ENCODE measurements at regions not wholly inside any gene's neighbourhood (a gene's known extent, or its start where the extent isn't known, plus 50 kb on each side); places are given as distances from the start of the nearest gene placed in this dataset.

GRCh38 chr6:167647306-167647705, 179.4 kb upstream of the AFDN start:
- no peaks in the 10 kb centered on the region for H3K36me3 ChIP-seq
- intact Hi-C loops (cut with DNase I; ENCODE audit: low total_unique reads): no loop called here
- H3K9me3 ChIP-seq: no peaks in the 10 kb centered on the region
- no peaks in the 10 kb centered on the region for H3K27me3 ChIP-seq
- TF ChIP-seq POLR2A (IDR thresholded peaks at IDR 0.05) (no peak), CTCF (IDR thresholded peaks at IDR 0.05) (no peak), POLR2AphosphoS5 (IDR thresholded peaks at IDR 0.05) (no peak)
- no peak overlapping the region for H3K4me3 ChIP-seq
- no peak overlapping the region for H3K27ac ChIP-seq
- H3K4me1 ChIP-seq: no peaks in the 10 kb centered on the region
- no peak for DNase-seq (ENCODE audit: low spot score in 2 of 2)

DNA sequence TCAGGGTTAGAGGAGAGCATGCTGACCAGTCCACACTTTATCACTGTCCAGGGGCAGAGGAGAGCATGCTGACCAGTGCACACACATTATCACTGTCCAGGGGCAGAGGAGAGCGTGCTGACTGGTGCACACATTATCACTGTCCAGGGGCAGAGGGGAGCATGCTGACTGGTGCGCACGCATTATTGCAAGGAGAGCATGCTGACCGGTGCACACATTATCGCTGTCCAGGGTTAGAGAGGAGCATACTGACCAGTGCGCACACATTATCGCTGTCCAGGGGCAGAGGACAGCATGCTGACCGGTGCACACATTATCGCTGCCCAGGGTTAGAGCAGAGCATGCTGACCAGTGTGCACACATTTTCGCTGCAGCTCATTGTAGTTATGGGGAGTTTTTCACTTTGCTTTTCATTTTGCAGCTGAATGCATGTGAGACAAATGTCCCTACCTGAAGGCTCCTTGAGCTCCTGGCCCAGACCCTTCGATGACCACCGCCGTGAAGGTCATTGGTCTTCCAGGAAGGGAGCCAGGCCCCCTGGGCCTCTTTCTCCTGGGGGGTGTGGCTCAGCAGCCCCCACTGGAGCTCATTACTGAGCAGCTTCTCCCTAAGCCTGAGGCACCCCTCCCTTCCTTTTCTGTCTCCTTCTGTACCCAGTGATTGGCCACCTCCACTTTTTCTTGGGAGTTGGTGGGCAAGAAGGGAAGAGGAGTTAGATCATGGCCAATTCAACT, 178.8 kb upstream of the AFDN start:
- H3K27ac ChIP-seq: no peak overlapping the region
- no peaks in the 10 kb centered on the region for H3K27me3 ChIP-seq
- intact Hi-C loops (cut with DNase I; ENCODE audit: low total_unique reads): no loop called here
- no peak for TF ChIP-seq POLR2A (IDR thresholded peaks at IDR 0.05)
- no peak for TF ChIP-seq POLR2AphosphoS5 (IDR thresholded peaks at IDR 0.05)
- no peak for TF ChIP-seq CTCF (IDR thresholded peaks at IDR 0.05)
- H3K9me3 ChIP-seq: no peaks in the 10 kb centered on the region
- no peaks in the 10 kb centered on the region for H3K36me3 ChIP-seq
- no peak for DNase-seq (ENCODE audit: low spot score in 2 of 2)
- H3K4me1 ChIP-seq: no peaks in the 10 kb centered on the region
- no peak overlapping the region for H3K4me3 ChIP-seq

- no peak overlapping the region for H3K27ac ChIP-seq
- TF ChIP-seq POLR2AphosphoS5 (IDR thresholded peaks at IDR 0.05) (no peak), POLR2A (IDR thresholded peaks at IDR 0.05) (no peak), CTCF (IDR thresholded peaks at IDR 0.05) (no peak)
- H3K27me3 ChIP-seq: no peaks in the 10 kb centered on the region
- intact Hi-C loops (cut with DNase I; ENCODE audit: low total_unique reads): no loop called here
- no peak for DNase-seq (ENCODE audit: low spot score in 2 of 2)
- no peaks in the 10 kb centered on the region for H3K36me3 ChIP-seq
- no peaks in the 10 kb centered on the region for H3K9me3 ChIP-seq
- no peaks in the 10 kb centered on the region for H3K4me1 ChIP-seq
- H3K4me3 ChIP-seq: no peak overlapping the region
These were observed 178.0 kb upstream of the AFDN start for GRCh38 chr6:167648501-167649278.

- no peak for DNase-seq (ENCODE audit: low spot score in 2 of 2)
- no peaks in the 10 kb centered on the region for H3K9me3 ChIP-seq
- intact Hi-C loops (cut with DNase I; ENCODE audit: low total_unique reads): no loop called here
- H3K27me3 ChIP-seq: no peaks in the 10 kb centered on the region
- no peak overlapping the region for H3K4me3 ChIP-seq
- no peak for TF ChIP-seq POLR2A (IDR thresholded peaks at IDR 0.05)
- no peak for TF ChIP-seq CTCF (IDR thresholded peaks at IDR 0.05)
- no peak for TF ChIP-seq POLR2AphosphoS5 (IDR thresholded peaks at IDR 0.05)
- H3K4me1 ChIP-seq: no peaks in the 10 kb centered on the region
- no peak overlapping the region for H3K27ac ChIP-seq
- H3K36me3 ChIP-seq: no peaks in the 10 kb centered on the region
These were observed 177.2 kb upstream of the AFDN start for GRCh38 chr6:167649476-167649875.

GRCh38 chr6:167650730-167651317, 175.9 kb upstream of the AFDN start:
- Histone ChIP-seq H3K4me3 (no peak overlapping the region), H3K9me3 (no peaks in the 10 kb centered on the region), H3K36me3 (no peaks in the 10 kb centered on the region), H3K27ac (no peak overlapping the region), H3K4me1 (no peaks in the 10 kb centered on the region), H3K27me3 (no peaks in the 10 kb centered on the region)
- no peak for DNase-seq (ENCODE audit: low spot score in 2 of 2)
- no peak for TF ChIP-seq POLR2A (IDR thresholded peaks at IDR 0.05)
- no peak for TF ChIP-seq POLR2AphosphoS5 (IDR thresholded peaks at IDR 0.05)
- TF ChIP-seq CTCF (IDR thresholded peaks at IDR 0.05): no peak
- intact Hi-C loops (cut with DNase I; ENCODE audit: low total_unique reads): no loop called here
